ENCODE measurements at regions not wholly inside any gene's neighbourhood (a gene's known extent, or its start where the extent isn't known, plus 50 kb on each side); places are given as distances from the start of the nearest gene placed in this dataset.
A peak's percentile ranks its signal among the peaks of the same experiment; 100 is the strongest.

DNA sequence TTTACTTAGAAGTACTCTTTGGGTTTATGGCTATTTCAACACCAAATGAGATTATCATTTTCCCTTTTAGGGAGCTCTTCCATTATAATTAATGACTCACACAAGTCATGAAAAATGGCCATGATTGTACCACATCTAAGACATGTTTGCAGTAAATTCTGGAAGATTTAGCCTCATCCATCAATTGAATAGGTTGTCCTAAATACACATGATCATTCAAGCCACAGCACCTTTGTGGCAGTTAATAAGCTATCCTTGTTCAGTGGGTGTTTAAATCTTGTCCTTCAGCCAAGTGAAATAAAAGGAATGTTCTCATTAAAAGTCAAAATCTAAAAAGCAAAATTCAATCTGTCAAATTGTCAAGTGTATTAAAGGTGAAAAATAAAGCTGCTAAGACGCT lies 237.5 kb downstream of the ZPLD1 start:
- no peaks in the 10 kb centered on the region for H3K27me3 Mint-ChIP-seq (ENCODE audit: low read depth)
- TF ChIP-seq, protein P1, sequence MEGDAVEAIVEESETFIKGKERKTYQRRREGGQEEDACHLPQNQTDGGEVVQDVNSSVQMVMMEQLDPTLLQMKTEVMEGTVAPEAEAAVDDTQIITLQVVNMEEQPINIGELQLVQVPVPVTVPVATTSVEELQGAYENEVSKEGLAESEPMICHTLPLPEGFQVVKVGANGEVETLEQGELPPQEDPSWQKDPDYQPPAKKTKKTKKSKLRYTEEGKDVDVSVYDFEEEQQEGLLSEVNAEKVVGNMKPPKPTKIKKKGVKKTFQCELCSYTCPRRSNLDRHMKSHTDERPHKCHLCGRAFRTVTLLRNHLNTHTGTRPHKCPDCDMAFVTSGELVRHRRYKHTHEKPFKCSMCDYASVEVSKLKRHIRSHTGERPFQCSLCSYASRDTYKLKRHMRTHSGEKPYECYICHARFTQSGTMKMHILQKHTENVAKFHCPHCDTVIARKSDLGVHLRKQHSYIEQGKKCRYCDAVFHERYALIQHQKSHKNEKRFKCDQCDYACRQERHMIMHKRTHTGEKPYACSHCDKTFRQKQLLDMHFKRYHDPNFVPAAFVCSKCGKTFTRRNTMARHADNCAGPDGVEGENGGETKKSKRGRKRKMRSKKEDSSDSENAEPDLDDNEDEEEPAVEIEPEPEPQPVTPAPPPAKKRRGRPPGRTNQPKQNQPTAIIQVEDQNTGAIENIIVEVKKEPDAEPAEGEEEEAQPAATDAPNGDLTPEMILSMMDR (IDR thresholded peaks at IDR 0.05; ENCODE audit: unreplicated experiment in 3 of 3): no peak

DNA sequence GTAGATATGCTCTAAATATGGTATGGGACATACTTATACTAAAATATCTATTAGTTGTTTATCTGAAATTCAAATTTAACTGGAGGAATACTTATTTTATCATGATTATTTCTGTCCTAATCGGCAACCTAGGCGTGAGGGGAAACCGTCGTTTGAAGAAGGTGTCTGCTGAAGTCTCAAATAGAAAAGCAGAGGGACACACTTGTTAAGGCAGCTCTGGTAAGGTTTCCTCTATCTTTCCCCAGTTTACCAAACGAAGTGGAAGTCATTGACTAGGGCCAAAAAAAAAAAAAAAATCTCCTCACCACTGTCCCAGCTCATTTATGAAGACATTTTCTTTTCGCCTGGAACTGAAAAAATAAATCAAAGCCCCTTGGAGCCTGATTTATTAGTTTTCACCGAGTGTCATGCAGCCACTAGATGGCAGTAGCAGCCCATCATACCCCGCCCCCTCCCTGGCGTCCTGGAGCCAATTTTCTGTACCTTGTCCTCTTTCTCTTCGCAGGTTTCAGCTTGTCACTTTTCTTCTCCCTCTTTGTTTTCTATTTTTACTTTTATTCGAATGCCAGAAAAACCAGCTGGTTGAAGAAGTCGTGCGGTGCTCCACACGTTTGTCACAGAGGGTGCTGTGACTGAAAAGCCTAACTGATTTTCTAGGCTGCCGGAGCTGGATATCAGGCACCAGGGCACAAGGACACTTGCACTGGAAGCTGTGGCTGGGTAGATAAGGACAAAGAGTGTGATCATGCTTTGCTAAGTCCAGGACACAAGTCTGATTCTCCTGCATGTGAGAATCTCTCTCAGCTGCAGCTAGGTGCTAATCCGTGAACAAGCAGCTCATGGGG lies 238.7 kb downstream of the ZPLD1 start:
- peak overlapping the region; percentile 64 to 77 (median 75) for H3K4me3 Mint-ChIP-seq
- peaks cover 19% of the 10 kb centered on the region for H3K4me1 Mint-ChIP-seq
- TF ChIP-seq, protein P1 (IDR thresholded peaks at IDR 0.05; ENCODE audit: unreplicated experiment in 3 of 3): peak; percentile 89 to 92 (median 92)
- no peaks in the 10 kb centered on the region for H3K9me3 Mint-ChIP-seq
- H3K27me3 Mint-ChIP-seq (ENCODE audit: low read depth): no peaks in the 10 kb centered on the region
- peak overlapping the region; percentile 55 to 86 (median 84) for H3K27ac Mint-ChIP-seq
- no peaks in the 10 kb centered on the region for H3K36me3 Mint-ChIP-seq (ENCODE audit: low read depth)

More for the DNA sequence above, 237.5 kb downstream of the ZPLD1 start:
- H3K9me3 Mint-ChIP-seq: no peaks in the 10 kb centered on the region
- H3K4me3 Mint-ChIP-seq: no peak overlapping the region
- H3K4me1 Mint-ChIP-seq: peaks cover 19% of the 10 kb centered on the region
- H3K36me3 Mint-ChIP-seq (ENCODE audit: low read depth): no peaks in the 10 kb centered on the region
- peak overlapping the region in 2 of 3 experiments; percentile 27 to 40 for H3K27ac Mint-ChIP-seq

DNA sequence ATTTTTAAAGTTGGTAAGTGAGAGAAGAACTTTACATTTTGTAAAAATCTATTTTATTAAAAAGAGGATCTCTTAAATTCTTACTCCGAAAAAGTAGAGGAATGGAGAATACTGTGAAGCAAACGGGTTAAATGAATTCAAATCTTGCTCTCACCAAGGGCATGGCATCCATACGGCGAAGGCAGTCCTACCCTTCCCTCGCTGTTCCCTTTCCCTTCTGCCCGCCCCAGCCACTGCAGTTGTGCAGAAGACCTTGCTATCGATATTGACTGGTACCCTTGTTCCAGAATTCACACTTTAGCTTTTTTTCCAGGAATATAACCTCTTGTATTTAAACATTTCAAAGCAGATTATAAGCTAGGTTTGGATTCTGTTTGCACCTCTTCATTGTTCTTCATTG lies 239.5 kb downstream of the ZPLD1 start:
- Mint-ChIP-seq H3K36me3 (ENCODE audit: low read depth) (no peaks in the 10 kb centered on the region), H3K4me3 (peak overlapping the region in 2 of 3 experiments; percentile 14 to 52), H3K9me3 (no peaks in the 10 kb centered on the region), H3K27me3 (ENCODE audit: low read depth) (no peaks in the 10 kb centered on the region), H3K4me1 (peaks cover 19% of the 10 kb centered on the region), H3K27ac (peak overlapping the region; percentile 55 to 86 (median 79))
- TF ChIP-seq, protein P1 (IDR thresholded peaks at IDR 0.05; ENCODE audit: unreplicated experiment in 3 of 3): no peak

DNA sequence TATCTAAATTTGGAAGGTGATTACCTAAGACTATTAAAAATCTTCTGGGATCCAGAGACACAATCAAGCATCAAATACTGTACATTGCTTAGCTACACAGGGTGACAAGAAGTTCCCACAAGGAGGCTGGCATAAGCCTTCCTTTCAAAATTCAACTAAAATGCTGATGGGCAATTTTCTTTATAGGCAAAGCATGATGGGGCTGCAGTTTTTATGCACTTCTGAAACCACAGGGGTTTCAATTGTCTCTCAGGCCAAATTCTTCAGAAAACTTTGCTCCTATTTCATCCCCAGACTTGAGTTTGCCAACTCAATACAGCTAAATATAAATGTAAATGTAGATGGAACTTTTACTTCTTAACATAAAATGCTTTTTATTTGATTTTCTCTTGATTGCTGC lies 241.6 kb downstream of the ZPLD1 start:
- TF ChIP-seq, protein P1 (IDR thresholded peaks at IDR 0.05; ENCODE audit: unreplicated experiment in 3 of 3): no peak
- no peaks in the 10 kb centered on the region for H3K36me3 Mint-ChIP-seq (ENCODE audit: low read depth)
- H3K9me3 Mint-ChIP-seq: no peaks in the 10 kb centered on the region
- no peak overlapping the region for H3K4me3 Mint-ChIP-seq
- H3K4me1 Mint-ChIP-seq: peaks cover 19% of the 10 kb centered on the region
- no peaks in the 10 kb centered on the region for H3K27me3 Mint-ChIP-seq (ENCODE audit: low read depth)
- peak overlapping the region in 1 of 3 experiments; percentile 7 for H3K27ac Mint-ChIP-seq

DNA sequence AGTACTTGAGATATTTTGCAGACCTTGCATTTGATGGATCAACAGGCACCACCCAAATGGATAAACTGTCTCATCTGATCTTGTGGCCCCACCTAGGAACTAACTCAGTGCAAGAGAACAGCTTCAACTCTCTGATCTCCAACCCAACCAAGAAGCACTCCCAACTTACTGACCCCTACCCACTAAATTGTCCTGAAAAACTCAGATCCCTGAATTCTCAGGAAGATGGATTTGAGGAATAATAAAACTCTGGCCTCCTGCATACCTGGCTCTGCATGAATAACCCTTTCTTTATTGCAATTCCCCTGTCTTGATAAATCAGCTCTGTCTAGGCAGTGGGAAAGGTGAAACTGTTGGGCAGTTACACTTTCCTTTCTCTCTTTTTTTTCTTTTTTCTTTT lies 247.9 kb downstream of the ZPLD1 start:
- H3K27me3 Mint-ChIP-seq (ENCODE audit: low read depth): no peaks in the 10 kb centered on the region
- peaks cover 4% of the 10 kb centered on the region for H3K36me3 Mint-ChIP-seq (ENCODE audit: low read depth)
- no peak overlapping the region for H3K4me3 Mint-ChIP-seq
- peak overlapping the region in 1 of 3 experiments; percentile 41 for H3K27ac Mint-ChIP-seq
- TF ChIP-seq, protein P1 (IDR thresholded peaks at IDR 0.05; ENCODE audit: unreplicated experiment in 3 of 3): no peak
- H3K4me1 Mint-ChIP-seq: no peaks in the 10 kb centered on the region
- no peaks in the 10 kb centered on the region for H3K9me3 Mint-ChIP-seq

DNA sequence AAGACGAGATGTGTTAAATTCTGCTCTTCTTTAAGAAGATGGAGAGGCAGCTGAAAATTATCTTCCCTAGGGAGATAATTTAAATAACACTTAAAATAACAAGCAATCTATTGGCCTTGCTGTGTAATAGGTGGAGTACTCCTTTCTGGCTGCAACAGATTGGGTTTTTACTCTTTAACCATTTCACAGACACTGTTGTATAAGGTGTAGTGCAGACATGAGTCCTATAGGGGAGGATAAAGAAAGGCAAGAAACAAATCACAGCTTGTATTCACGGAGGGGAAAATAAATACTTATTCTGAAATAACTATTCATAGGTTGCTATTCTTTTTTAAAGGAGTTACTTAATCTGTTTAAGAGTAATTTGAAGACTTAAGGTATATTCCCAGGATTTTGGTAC lies 252.0 kb downstream of the ZPLD1 start:
- Mint-ChIP-seq H3K4me1 (no peaks in the 10 kb centered on the region), H3K4me3 (no peak overlapping the region), H3K9me3 (no peaks in the 10 kb centered on the region)

More for the DNA sequence above, 252.0 kb downstream of the ZPLD1 start:
- Mint-ChIP-seq H3K27ac (peak overlapping the region in 1 of 3 experiments; percentile 10), H3K27me3 (ENCODE audit: low read depth) (no peaks in the 10 kb centered on the region), H3K36me3 (ENCODE audit: low read depth) (peaks cover 4% of the 10 kb centered on the region)
- TF ChIP-seq, protein P1 (IDR thresholded peaks at IDR 0.05; ENCODE audit: unreplicated experiment in 3 of 3): no peak
